ENCODE measurements at regions not wholly inside any gene's neighbourhood (a gene's known extent, or its start where the extent isn't known, plus 50 kb on each side); places are given as distances from the start of the nearest gene placed in this dataset.

DNA sequence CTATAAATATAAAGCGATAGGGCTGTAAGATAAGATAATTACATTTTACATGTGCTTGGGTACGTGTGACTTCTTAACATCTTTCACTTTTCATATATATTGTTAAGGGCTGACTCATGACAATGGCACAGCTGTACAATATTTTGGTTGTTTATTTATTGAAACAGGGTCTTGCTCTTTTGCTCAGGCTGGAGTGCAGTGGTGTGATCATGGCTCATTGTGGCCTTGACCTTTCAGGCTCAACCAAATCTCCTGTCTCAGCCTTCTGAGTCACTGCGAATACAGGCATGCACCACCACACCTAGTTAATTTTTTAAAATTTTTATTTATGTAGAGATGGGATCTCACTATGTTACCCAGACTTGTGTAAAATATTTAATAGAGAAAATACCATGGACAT is 2532.4 kb upstream of the PCDH20 start:
- H3K9me3 Mint-ChIP-seq (ENCODE audit: low read depth), result peaks cover 3% of the 10 kb centered on the region
- no peak for DNase-seq (ENCODE audit: low spot score, unreplicated experiment)
- H3K4me3 Mint-ChIP-seq (ENCODE audit: low read depth), result no peak overlapping the region
- H3K36me3 Mint-ChIP-seq (ENCODE audit: insufficient read depth), result no peaks in the 10 kb centered on the region
- TF ChIP-seq, protein P1, sequence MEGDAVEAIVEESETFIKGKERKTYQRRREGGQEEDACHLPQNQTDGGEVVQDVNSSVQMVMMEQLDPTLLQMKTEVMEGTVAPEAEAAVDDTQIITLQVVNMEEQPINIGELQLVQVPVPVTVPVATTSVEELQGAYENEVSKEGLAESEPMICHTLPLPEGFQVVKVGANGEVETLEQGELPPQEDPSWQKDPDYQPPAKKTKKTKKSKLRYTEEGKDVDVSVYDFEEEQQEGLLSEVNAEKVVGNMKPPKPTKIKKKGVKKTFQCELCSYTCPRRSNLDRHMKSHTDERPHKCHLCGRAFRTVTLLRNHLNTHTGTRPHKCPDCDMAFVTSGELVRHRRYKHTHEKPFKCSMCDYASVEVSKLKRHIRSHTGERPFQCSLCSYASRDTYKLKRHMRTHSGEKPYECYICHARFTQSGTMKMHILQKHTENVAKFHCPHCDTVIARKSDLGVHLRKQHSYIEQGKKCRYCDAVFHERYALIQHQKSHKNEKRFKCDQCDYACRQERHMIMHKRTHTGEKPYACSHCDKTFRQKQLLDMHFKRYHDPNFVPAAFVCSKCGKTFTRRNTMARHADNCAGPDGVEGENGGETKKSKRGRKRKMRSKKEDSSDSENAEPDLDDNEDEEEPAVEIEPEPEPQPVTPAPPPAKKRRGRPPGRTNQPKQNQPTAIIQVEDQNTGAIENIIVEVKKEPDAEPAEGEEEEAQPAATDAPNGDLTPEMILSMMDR (IDR thresholded peaks at IDR 0.05; ENCODE audit: unreplicated experiment), result no peak
- no peak overlapping the region for H3K27ac Mint-ChIP-seq
- no peaks in the 10 kb centered on the region for H3K4me1 Mint-ChIP-seq (ENCODE audit: low read depth)
- no peaks in the 10 kb centered on the region for H3K27me3 Mint-ChIP-seq

DNA sequence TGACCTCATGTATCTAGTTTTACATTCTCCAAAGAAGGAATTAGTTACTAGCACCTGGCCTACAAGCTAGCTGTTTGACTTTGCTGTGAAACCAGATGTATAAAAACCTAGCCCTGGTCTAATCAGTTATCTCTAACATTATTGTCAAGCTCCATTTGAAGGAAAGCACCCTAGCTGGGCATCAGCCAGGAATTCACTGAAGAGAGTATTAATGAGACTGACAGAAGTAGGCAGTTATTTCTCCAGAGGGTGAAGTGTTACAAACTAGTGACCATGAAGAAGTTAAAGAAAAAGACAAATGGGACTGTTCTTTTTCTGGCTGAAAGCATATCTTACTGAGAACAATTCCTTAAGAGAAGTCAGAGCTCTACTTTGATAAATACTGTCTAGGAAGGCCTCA is 2529.3 kb upstream of the PCDH20 start:
- H3K36me3 Mint-ChIP-seq (ENCODE audit: insufficient read depth), result no peaks in the 10 kb centered on the region
- H3K4me3 Mint-ChIP-seq (ENCODE audit: low read depth), result no peak overlapping the region
- no peaks in the 10 kb centered on the region for H3K27me3 Mint-ChIP-seq
- H3K9me3 Mint-ChIP-seq (ENCODE audit: low read depth), result no peaks in the 10 kb centered on the region
- H3K4me1 Mint-ChIP-seq (ENCODE audit: low read depth), result no peaks in the 10 kb centered on the region
- H3K27ac Mint-ChIP-seq, result no peak overlapping the region
- TF ChIP-seq, protein P1 (IDR thresholded peaks at IDR 0.05; ENCODE audit: unreplicated experiment), result no peak
- DNase-seq (ENCODE audit: low spot score, unreplicated experiment), result no peak

DNA sequence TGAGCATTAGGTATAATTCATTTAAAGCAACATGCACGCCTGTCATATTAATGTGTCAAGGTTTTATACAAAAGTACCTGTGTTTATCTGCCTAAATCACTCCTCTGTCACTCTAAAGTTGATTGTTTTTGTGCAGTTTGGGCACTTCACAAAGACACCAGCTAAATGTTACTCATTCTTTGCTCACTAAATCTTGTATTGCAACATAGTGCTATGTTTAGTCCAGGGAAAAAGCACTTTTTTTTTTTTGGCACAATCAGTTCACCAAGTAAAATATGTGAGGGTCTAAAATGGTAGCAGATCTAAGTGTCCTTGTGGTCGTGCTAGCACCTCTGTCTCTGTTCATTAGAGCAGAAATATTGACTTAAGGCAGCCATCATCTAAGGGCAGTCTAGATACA is 2526.7 kb upstream of the PCDH20 start:
- TF ChIP-seq, protein P1 (IDR thresholded peaks at IDR 0.05; ENCODE audit: unreplicated experiment), result no peak
- DNase-seq (ENCODE audit: low spot score, unreplicated experiment), result no peak
- H3K36me3 Mint-ChIP-seq (ENCODE audit: insufficient read depth), result no peaks in the 10 kb centered on the region
- H3K4me1 Mint-ChIP-seq (ENCODE audit: low read depth), result no peaks in the 10 kb centered on the region
- peaks cover 3% of the 10 kb centered on the region for H3K9me3 Mint-ChIP-seq (ENCODE audit: low read depth)
- H3K4me3 Mint-ChIP-seq (ENCODE audit: low read depth), result no peak overlapping the region
- H3K27me3 Mint-ChIP-seq, result no peaks in the 10 kb centered on the region
- no peak overlapping the region for H3K27ac Mint-ChIP-seq

DNA sequence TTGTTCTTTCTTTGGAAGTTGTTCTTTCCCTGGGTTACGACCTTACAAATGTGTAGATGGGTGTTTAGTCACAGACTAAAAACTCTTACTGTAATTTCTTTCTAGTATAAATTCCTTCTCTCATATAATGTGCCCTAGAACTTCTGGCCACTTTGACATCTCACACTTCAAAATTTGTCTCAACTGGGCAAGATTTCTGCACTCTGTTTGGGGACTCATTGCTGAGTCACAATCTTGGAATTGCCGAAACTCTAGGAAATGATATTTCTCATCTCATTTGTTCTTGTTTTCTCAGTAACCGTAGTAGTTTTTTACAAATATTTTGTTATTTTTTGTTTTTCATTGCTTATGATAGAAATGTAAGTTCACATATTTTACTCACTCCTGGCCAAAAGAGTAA is 2523.2 kb upstream of the PCDH20 start:
- Mint-ChIP-seq H3K36me3 (ENCODE audit: insufficient read depth) (no peaks in the 10 kb centered on the region), H3K9me3 (ENCODE audit: low read depth) (peaks cover 10% of the 10 kb centered on the region), H3K27ac (no peak overlapping the region), H3K27me3 (no peaks in the 10 kb centered on the region), H3K4me3 (ENCODE audit: low read depth) (no peak overlapping the region), H3K4me1 (ENCODE audit: low read depth) (no peaks in the 10 kb centered on the region)
- TF ChIP-seq, protein P1 (IDR thresholded peaks at IDR 0.05; ENCODE audit: unreplicated experiment), result no peak
- no peak for DNase-seq (ENCODE audit: low spot score, unreplicated experiment)

DNA sequence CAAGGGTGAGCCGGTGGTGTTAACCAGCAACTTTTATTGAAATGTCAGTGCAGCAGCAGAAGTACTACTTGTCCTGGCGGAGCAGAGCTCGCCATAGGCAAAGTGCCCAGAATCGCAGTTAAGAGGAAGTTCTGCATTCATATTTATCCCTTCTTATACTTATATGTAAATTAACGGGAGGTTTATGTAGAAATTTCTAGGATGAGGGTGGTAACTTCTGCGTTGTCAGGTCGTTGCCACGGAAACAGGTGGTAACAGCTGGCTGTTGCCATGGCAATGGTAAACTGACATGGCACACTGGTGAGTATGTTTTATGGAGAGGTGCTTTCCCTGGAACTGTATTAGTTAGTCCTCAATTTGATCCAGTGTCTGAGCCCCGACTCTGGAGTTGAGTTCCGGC is 2494.9 kb upstream of the PCDH20 start:
- H3K27me3 Mint-ChIP-seq, result no peaks in the 10 kb centered on the region
- H3K4me3 Mint-ChIP-seq (ENCODE audit: low read depth), result no peak overlapping the region
- H3K9me3 Mint-ChIP-seq (ENCODE audit: low read depth), result no peaks in the 10 kb centered on the region
- no peaks in the 10 kb centered on the region for H3K4me1 Mint-ChIP-seq (ENCODE audit: low read depth)
- TF ChIP-seq, protein P1 (IDR thresholded peaks at IDR 0.05; ENCODE audit: unreplicated experiment), result no peak
- DNase-seq (ENCODE audit: low spot score, unreplicated experiment), result no peak
- no peaks in the 10 kb centered on the region for H3K36me3 Mint-ChIP-seq (ENCODE audit: insufficient read depth)
- no peak overlapping the region for H3K27ac Mint-ChIP-seq
